Neutrophil (primary cell): ENCODE measurements at regions not wholly inside any gene's neighbourhood (a gene's known extent, or its start where the extent isn't known, plus 50 kb on each side); places are given as distances from the start of the nearest gene placed in this dataset.

Experiments
- H3K27ac ChIP-seq: fragments of 200-600 bp; sonication (generic); 2 replicates; pipeline ENCODE4 v1.5.1; 2016; ENCODE audit warnings: mild to moderate bottlenecking, moderate library complexity
- H3K27me3 ChIP-seq: fragments of 200-600 bp; sonication (generic); 2 replicates; pipeline ENCODE4 v1.6.0; 2016; ENCODE audit warnings: mild to moderate bottlenecking
- H3K36me3 ChIP-seq: fragments of 200-600 bp; sonication (generic); 2 replicates; pipeline ENCODE4 v1.5.1; 2017
- H3K4me1 ChIP-seq, 2 experiments: fragments of 200-600 bp in 1 of 2; sonication (generic) in 1 of 2; 1 replicate in 1 of 2; 2 replicates in 1 of 2; pipeline versions ENCODE4 v1.5.1 to v1.6.1; 2013 to 2016; ENCODE audit warnings: low read depth in 1 of 2, low read length in 1 of 2, mild to moderate bottlenecking in 1 of 2, moderate library complexity in 1 of 2; ENCODE audit not compliant: control insufficient read depth in 1 of 2, insufficient read depth in 1 of 2
- H3K4me3 ChIP-seq, 2 experiments: fragments of 200-600 bp in 1 of 2; sonication (generic) in 1 of 2; 1 replicate in 1 of 2; 2 replicates in 1 of 2; pipeline ENCODE4 v1.5.1; 2013 to 2016; ENCODE audit warnings: low read depth in 1 of 2, low read length in 1 of 2, mild to moderate bottlenecking in 1 of 2, moderate library complexity in 1 of 2
- H3K9me3 ChIP-seq: fragments of 200-600 bp; sonication (generic); 2 replicates; pipeline ENCODE4 v1.5.1; 2016
- TF ChIP-seq, protein P1 (sequence below): fragments of 200-600 bp; sonication (generic); IDR thresholded peaks from 2 replicates; pipeline ENCODE4 v1.5.1; 2016; ENCODE audit warnings: antibody characterized with exemption

DNA sequence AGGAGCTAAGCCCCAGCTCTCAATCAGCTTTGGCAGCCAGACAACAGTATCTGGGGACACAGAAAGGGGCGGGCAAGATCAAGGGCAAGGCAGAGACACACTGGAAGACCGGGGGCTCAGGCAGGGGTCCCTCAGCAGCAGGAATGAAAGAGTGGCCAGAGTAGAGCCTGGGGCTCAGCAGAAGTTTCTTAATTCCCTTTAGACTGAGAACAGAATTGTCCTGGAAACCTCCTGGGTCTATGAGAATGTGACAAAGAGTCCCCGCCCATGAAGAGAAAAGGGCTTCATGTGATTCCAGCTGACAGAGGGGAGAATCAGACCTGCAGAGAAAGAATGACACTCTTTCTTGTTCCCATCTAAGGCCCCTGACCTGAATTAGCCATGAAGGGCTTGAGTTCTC is 95.2 kb upstream of the CTNNB1 start:
- Histone ChIP-seq H3K4me3 (no peak overlapping the region), H3K4me1 (no peaks in the 10 kb centered on the region), H3K9me3 (no peaks in the 10 kb centered on the region), H3K27me3 (no peaks in the 10 kb centered on the region), H3K36me3 (no peaks in the 10 kb centered on the region), H3K27ac (no peak overlapping the region)
- TF ChIP-seq, protein P1, sequence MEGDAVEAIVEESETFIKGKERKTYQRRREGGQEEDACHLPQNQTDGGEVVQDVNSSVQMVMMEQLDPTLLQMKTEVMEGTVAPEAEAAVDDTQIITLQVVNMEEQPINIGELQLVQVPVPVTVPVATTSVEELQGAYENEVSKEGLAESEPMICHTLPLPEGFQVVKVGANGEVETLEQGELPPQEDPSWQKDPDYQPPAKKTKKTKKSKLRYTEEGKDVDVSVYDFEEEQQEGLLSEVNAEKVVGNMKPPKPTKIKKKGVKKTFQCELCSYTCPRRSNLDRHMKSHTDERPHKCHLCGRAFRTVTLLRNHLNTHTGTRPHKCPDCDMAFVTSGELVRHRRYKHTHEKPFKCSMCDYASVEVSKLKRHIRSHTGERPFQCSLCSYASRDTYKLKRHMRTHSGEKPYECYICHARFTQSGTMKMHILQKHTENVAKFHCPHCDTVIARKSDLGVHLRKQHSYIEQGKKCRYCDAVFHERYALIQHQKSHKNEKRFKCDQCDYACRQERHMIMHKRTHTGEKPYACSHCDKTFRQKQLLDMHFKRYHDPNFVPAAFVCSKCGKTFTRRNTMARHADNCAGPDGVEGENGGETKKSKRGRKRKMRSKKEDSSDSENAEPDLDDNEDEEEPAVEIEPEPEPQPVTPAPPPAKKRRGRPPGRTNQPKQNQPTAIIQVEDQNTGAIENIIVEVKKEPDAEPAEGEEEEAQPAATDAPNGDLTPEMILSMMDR, result no peak

DNA sequence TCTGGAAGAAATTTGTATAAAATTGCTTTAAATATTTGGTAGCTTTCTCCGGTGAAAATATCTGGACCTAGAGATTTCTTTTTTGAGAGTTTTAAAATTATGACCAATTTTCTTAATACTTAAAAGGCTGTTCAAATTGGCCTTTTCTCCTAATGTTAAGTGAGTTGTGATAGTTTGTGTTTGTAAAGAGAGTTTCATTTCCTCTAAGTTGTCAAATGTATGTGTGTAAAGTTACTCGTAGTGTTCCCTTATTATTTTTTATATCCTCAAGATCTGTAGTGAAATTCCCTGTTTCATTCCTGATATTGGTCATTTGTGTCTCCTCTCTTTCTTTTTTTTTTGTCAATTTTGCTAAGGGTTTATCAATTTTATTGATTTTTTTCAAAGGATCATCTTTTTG is 92.6 kb upstream of the CTNNB1 start:
- Histone ChIP-seq H3K27ac (no peak overlapping the region), H3K27me3 (no peaks in the 10 kb centered on the region), H3K4me1 (no peaks in the 10 kb centered on the region), H3K4me3 (no peak overlapping the region), H3K36me3 (no peaks in the 10 kb centered on the region), H3K9me3 (no peaks in the 10 kb centered on the region)
- TF ChIP-seq, protein P1, result no peak

DNA sequence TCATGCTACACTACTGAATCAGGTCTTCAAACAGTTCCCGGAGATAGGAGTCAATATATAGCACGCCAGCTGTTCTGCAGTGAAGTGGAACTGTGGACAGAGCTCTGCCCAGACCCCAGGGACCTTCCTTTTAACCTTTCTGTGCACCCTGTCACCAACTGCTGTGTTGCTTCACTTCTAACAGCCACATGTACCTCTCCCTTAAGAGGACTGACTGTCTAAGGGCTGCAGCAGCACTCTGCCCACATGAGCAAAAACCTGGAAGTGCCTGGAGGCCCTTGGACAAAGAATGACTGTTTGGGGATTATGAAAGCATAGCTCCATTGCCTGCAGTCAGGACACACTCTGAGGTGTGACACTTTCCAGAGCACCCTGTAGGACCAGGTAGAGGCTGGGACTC is 88.3 kb upstream of the CTNNB1 start:
- Histone ChIP-seq H3K9me3 (no peaks in the 10 kb centered on the region), H3K27ac (no peak overlapping the region), H3K27me3 (no peaks in the 10 kb centered on the region), H3K4me3 (no peak overlapping the region), H3K4me1 (no peaks in the 10 kb centered on the region), H3K36me3 (no peaks in the 10 kb centered on the region)
- TF ChIP-seq, protein P1, result no peak

DNA sequence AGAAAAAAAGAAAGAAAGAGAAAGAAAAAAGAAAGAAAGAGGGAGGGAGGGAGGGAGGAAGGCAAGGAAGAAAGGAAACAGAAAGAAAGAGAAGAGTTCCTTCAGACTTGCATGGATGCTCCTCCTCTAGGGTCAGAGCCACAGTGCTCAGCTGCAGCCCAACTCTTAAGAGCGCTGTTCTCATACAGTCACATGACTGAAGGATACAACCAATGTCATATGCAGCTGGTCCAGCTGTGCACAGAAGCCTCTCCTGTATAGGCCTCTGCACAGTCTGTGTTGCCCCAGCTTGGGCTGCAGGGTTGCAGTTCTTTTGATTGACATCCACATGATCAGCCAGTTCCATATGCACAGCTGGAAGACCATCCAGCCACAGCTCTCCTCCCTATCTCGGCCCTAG is 86.8 kb upstream of the CTNNB1 start:
- TF ChIP-seq, protein P1, result no peak
- Histone ChIP-seq H3K9me3 (no peaks in the 10 kb centered on the region), H3K4me1 (peaks cover 8 to 11% of the 10 kb centered on the region in 2 experiments), H3K27ac (no peak overlapping the region), H3K27me3 (no peaks in the 10 kb centered on the region), H3K36me3 (no peaks in the 10 kb centered on the region), H3K4me3 (no peak overlapping the region)

DNA sequence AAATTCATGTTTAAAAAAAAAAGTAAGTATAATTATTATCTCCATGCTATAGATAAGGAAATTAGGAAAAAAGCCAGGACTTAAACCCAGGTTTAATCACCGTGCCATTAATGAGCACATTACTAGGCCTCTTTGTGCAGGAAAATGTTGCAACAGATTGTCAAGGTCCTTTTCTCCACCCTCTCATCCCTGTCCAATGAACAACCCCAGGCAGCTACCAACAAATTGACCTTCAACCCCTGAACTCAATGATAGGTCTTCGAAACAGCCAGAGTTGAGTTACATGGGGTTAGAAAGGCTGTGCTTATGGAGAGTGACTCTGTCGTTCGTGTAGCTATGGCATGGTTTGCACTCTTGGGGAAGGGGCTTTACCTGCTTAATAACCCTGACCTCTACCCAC is 84.2 kb upstream of the CTNNB1 start:
- TF ChIP-seq, protein P1, result no peak
- H3K27me3 ChIP-seq, result no peaks in the 10 kb centered on the region
- peaks cover 19% of the 10 kb centered on the region in 2 experiments for H3K4me1 ChIP-seq
- H3K36me3 ChIP-seq, result no peaks in the 10 kb centered on the region
- H3K4me3 ChIP-seq, result no peak overlapping the region
- H3K9me3 ChIP-seq, result no peaks in the 10 kb centered on the region
- no peak overlapping the region for H3K27ac ChIP-seq

DNA sequence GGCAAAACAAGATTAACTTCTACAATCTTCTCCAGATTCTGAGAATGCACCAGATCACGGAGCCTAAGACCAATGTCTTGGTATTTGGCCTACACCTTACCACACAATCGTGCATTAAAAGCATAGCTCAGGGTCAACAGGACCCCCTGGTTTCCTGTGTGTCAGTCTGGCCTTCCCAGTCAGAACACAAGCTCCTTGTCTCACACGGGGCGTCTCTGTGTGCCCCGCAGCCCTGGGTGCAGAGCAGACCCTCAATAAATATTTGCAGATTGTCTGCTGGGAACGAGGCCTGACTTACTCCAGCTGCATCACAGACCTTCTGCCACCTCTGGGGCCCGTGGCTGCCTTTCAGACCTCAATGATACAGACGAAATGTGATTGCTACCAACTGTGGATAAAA is 82.5 kb upstream of the CTNNB1 start:
- Histone ChIP-seq H3K4me1 (peaks cover 19% of the 10 kb centered on the region in 2 experiments), H3K9me3 (no peaks in the 10 kb centered on the region), H3K27me3 (no peaks in the 10 kb centered on the region), H3K4me3 (peak overlapping the region in 1 of 2 experiments; percentile 50), H3K36me3 (no peaks in the 10 kb centered on the region), H3K27ac (peak overlapping the region; percentile 83)
- TF ChIP-seq, protein P1, result no peak
